Mesodermal cell (in vitro differentiated cells): ENCODE measurements at regions not wholly inside any gene's neighbourhood (a gene's known extent, or its start where the extent isn't known, plus 50 kb on each side); places are given as distances from the start of the nearest gene placed in this dataset.

Experiments
- H3K27ac ChIP-seq: 2 replicates; pipeline ENCODE4 v1.7.0; 2013; ENCODE audit warnings: mild to moderate bottlenecking, low read depth, low read length, moderate library complexity; ENCODE audit not compliant: severe bottlenecking
- H3K36me3 ChIP-seq: 2 replicates; pipeline ENCODE4 v1.7.1; 2013; ENCODE audit warnings: mild to moderate bottlenecking, low read length, moderate library complexity; ENCODE audit not compliant: control insufficient read depth, insufficient read depth
- H3K4me1 ChIP-seq: one replicate; pipeline ENCODE4 v1.7.1; 2013; ENCODE audit warnings: mild to moderate bottlenecking, low read length; ENCODE audit not compliant: insufficient read depth, control insufficient read depth, poor library complexity, severe bottlenecking
- H3K4me3 ChIP-seq: 2 replicates; pipeline ENCODE4 v1.7.0; 2013; ENCODE audit warnings: low read length, control low read depth, mild to moderate bottlenecking; ENCODE audit not compliant: insufficient read depth, poor library complexity, severe bottlenecking; ENCODE audit errors: extremely low read depth
- H3K9me3 ChIP-seq: 2 replicates; pipeline ENCODE4 v1.7.1; 2013; ENCODE audit warnings: mild to moderate bottlenecking, low read length, moderate library complexity; ENCODE audit not compliant: control insufficient read depth
- WGBS, 2 experiments: methylation state at CpG; one replicate each; pipeline ENCODE4 v1.1.5; 2013; ENCODE audit warnings: missing lambda C conversion rate in 2 of 2; ENCODE audit not compliant: insufficient coverage in 2 of 2; 5-methylcytosine and 5-hydroxymethylcytosine counted together

- H3K27ac ChIP-seq, result no peak overlapping the region
- WGBS, 2 experiments, result 89 to 96% methylated on average over 21 to 23 of the region's 23 CpGs
Measured at GRCh38 chr7:365593-365992, 75.6 kb downstream of the FOXL3 start.

DNA sequence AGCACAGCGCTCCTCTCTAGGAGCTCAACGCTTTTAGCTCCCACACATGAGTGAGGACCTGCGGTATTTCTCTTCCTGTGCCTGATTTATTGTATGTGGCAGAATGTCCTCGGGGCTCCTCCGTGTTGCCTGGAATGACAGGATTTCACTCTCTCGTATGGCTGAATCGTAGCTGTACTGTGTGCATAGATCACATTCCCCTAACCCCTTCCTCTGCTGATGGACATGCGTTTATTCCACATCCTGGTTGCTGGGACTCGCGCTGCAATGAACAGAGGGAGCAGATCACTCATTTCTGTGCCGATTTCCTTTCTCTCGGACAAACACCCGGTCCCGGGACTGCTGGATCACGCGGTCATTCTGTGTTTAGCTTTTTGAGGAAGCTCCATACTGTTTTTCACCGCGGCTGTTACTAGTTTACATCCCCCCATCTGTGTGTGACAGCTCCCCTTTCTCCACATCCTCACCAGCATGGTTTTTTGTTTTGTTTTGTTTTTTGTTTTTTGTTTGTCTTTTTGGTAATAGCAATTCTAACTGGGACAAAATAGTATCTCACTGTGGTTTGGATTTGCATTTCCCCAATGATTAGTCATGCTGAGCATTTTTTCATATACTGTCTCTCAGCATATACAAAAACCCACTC lies 76.3 kb downstream of the FOXL3 start:
- H3K4me1 ChIP-seq, result peaks cover 8% of the 10 kb centered on the region
- H3K27ac ChIP-seq, result no peak overlapping the region
- 80 to 84% methylated on average over 14 to 16 of the region's 18 CpGs for WGBS, 2 experiments
- no peaks in the 10 kb centered on the region for H3K9me3 ChIP-seq
- no peaks in the 10 kb centered on the region for H3K36me3 ChIP-seq
- H3K4me3 ChIP-seq, result no peak overlapping the region

More at GRCh38 chr7:365593-365992, 75.6 kb downstream of the FOXL3 start:
- Histone ChIP-seq H3K4me1 (peaks cover 8% of the 10 kb centered on the region), H3K9me3 (no peaks in the 10 kb centered on the region), H3K4me3 (no peak overlapping the region), H3K36me3 (no peaks in the 10 kb centered on the region)

- 87 to 89% methylated on average over 4 to 7 of the region's 9 CpGs for WGBS, 2 experiments
- Histone ChIP-seq H3K9me3 (no peaks in the 10 kb centered on the region), H3K36me3 (no peaks in the 10 kb centered on the region), H3K27ac (no peak overlapping the region), H3K4me1 (peaks cover 8% of the 10 kb centered on the region), H3K4me3 (no peak overlapping the region)
Measured at GRCh38 chr7:367351-367901, 77.5 kb downstream of the FOXL3 start.

DNA sequence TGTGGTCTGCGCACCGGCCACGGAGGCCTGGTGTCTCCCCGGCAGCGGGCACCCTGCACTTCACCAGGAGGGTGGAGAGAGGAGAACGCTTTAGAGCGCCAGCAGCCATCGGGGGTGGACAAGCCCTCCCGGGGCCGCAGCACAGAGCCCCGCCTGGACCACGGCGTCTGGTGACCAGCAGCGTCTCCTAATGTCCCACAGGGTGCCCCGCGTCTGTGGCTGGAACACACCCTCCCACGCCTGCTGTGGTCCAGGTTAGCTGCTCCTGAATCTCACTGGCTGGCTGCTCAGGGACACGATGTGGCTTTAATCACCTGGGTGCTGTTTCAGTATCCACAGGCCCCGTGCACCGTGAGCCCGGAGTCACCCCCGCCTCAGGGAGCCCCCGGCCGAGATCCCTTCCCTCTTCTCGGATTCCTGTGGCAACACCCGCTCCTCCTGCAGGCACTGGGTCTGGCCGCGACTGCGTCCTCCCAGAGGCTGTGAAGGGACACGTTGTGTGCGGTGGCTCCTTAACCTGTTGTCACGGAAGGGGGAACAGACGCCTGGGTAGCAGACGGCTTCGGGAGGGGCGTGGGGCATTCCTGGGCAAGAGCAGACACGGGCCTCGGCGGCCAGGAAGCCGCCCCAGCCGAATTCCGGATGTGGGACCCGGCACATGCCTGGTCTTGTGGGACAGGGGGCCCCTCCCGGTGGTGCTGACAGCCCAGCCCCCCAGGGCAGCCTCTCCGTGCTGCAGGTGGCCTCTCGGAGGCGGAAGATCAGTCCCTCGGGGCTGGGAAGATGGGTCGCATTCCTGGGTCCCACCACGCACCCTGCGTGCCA lies 78.9 kb downstream of the FOXL3 start:
- no peaks in the 10 kb centered on the region for H3K9me3 ChIP-seq
- no peaks in the 10 kb centered on the region for H3K36me3 ChIP-seq
- H3K4me3 ChIP-seq, result no peak overlapping the region
- 89 to 92% methylated on average over 46 to 49 of the region's 51 CpGs for WGBS, 2 experiments
- H3K27ac ChIP-seq, result no peak overlapping the region
- peaks cover 8% of the 10 kb centered on the region for H3K4me1 ChIP-seq

- Histone ChIP-seq H3K9me3 (no peaks in the 10 kb centered on the region), H3K36me3 (no peaks in the 10 kb centered on the region), H3K4me3 (no peak overlapping the region), H3K27ac (no peak overlapping the region), H3K4me1 (peaks cover 8% of the 10 kb centered on the region)
- 92 to 94% methylated on average over 53 to 57 of the region's 57 CpGs for WGBS, 2 experiments
Measured at GRCh38 chr7:369476-370258, 79.7 kb downstream of the FOXL3 start.

DNA sequence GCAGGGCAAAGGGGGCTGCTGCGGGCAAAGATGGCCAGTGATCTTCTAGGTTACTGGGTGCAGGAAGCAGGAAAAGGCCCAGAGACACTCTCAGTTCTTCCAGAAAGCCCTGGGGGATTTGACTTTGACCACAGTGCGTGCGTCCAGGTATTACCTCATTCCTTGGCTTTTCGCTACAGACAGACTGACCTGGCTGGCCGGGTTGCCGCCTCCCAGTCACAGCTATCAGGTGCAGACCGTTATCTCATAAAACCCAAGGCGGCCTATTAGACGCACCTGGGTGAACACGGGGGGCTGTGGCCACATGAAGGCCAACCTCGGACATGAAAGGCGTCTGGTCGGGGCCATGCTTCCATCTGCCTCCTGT lies 80.3 kb downstream of the FOXL3 start:
- H3K36me3 ChIP-seq, result no peaks in the 10 kb centered on the region
- WGBS, 2 experiments, result 87 to 89% methylated on average over 11 to 13 of the region's 13 CpGs
- H3K4me1 ChIP-seq, result peaks cover 8% of the 10 kb centered on the region
- H3K4me3 ChIP-seq, result no peak overlapping the region
- H3K27ac ChIP-seq, result no peak overlapping the region
- no peaks in the 10 kb centered on the region for H3K9me3 ChIP-seq

DNA sequence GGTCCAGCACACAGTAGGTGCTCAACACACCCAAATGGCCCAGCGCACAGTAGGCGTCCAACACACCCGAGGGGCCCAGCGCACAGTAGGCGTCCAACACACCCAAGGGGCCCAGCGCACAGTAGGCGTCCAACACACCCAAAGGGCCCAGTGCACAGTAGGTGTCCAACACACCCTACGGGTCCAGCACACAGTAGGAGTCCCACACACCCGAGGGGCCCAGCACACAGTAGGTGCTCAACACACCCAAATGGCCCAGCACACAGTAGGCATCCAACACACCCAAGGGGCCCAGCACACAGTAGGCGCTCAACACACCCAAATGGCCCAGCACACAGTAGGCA lies 80.8 kb downstream of the FOXL3 start:
- H3K4me1 ChIP-seq, result peaks cover 8% of the 10 kb centered on the region
- no peaks in the 10 kb centered on the region for H3K36me3 ChIP-seq
- H3K4me3 ChIP-seq, result no peak overlapping the region
- no peaks in the 10 kb centered on the region for H3K9me3 ChIP-seq
- 73 to 77% methylated on average over 6 to 7 of the region's 10 CpGs for WGBS, 2 experiments
- H3K27ac ChIP-seq, result no peak overlapping the region

DNA sequence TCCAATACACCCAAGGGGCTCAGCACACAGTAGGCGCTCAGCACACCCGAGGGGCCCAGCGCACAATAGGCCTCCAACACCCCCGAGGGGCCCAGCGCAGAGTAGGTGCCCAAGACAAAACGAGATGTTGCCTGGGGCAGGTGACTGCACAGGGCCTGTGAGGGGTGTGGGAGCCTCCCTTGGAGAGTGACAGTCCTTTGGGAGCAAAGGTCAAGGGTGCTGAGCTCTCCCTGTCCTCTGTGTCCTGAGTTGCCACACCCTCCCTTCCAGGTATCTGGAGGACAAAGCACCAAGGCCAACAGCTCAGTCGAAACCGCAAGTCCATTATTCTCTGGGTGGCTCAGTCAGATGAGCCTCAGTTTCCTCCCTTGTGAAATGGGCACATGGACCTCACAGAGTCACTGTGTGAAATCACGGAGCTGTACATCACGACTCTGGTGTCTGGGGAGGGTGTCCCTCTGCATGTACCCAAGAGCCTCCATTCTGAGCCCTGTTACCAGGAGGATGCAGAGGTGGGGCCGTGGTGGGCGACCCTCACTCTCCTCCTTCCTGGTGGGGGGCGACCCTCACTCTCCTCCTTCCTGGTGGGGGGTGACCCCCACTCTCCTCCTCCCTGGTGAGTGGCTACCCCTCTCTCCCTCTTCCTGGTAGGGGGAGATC lies 81.3 kb downstream of the FOXL3 start:
- 98 to 99% methylated on average over 9 to 11 of the region's 13 CpGs for WGBS, 2 experiments
- Histone ChIP-seq H3K4me1 (peaks cover 8% of the 10 kb centered on the region), H3K27ac (no peak overlapping the region), H3K36me3 (no peaks in the 10 kb centered on the region), H3K4me3 (no peak overlapping the region), H3K9me3 (no peaks in the 10 kb centered on the region)

- WGBS, 2 experiments, result 87 to 94% methylated on average over 34 to 37 of the region's 43 CpGs
- Histone ChIP-seq H3K27ac (no peak overlapping the region), H3K4me1 (peaks cover 3% of the 10 kb centered on the region), H3K9me3 (no peaks in the 10 kb centered on the region), H3K36me3 (no peaks in the 10 kb centered on the region), H3K4me3 (no peak overlapping the region)
Measured at GRCh38 chr7:371779-372545, 82.0 kb downstream of the FOXL3 start.

- WGBS, 2 experiments, result 75 to 87% methylated on average over 9 to 10 of the region's 15 CpGs
- no peaks in the 10 kb centered on the region for H3K9me3 ChIP-seq
- no peaks in the 10 kb centered on the region for H3K36me3 ChIP-seq
- H3K27ac ChIP-seq, result no peak overlapping the region
- peaks cover 3% of the 10 kb centered on the region for H3K4me1 ChIP-seq
- no peak overlapping the region for H3K4me3 ChIP-seq
Measured at GRCh38 chr7:372546-372931, 82.6 kb downstream of the FOXL3 start.
